Stimulated activated CD8-positive, alpha-beta memory T cell treated with anti-CD3 and anti-CD28 coated beads, Interleukin-7, amount 100 ng/mL, for 4 hours (primary cell): ENCODE measurements at regions not wholly inside any gene's neighbourhood (a gene's known extent, or its start where the extent isn't known, plus 50 kb on each side); places are given as distances from the start of the nearest gene placed in this dataset.

Experiments used
- DNase-seq, 2 donors: peaks; one replicate each; pipeline ENCODE4 v3.0.0-alpha.2; 2020; ENCODE audit warnings: low read depth in 2 of 2

DNA sequence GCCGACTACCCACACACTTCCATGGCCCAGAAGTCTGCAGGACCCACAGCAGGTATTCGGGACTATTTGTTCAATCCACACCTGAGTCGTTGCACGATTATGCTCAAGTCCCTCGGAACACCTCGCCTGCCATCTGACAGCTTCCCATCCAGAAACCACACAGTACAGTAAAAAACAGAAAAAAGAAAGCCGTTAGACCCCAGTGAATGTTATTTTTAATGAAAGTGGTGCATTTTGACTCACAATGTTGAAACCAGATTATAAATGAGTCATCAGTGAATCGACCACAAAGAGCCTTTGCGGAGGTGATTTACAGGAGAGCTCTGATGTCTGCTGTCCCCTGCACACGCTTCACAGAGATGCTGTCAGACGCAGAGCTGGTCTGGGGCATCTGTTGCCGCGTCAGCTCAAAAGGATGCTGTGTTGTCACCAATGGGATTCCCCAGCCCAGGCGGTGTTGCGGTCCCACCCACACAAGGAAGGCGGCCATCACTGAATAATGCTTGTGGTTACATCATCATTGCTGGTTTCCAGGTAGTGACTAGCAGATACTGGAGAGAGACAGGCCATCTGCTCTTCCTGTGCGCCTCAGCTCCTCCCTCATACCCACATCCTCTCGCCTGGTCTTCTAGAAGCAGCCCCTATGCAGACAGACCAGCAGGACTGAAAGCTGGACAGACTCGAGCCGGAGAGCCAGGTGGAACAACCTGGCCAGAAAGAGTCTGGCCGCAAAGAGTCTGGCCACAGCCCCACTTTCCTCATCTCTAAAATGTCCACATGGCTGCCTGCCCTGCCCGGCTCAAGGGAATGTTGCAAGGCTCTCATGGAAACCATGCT lies 116.8 kb downstream of the TOMM20 start:
- DNase-seq: peak; percentile 93 to 97

DNA sequence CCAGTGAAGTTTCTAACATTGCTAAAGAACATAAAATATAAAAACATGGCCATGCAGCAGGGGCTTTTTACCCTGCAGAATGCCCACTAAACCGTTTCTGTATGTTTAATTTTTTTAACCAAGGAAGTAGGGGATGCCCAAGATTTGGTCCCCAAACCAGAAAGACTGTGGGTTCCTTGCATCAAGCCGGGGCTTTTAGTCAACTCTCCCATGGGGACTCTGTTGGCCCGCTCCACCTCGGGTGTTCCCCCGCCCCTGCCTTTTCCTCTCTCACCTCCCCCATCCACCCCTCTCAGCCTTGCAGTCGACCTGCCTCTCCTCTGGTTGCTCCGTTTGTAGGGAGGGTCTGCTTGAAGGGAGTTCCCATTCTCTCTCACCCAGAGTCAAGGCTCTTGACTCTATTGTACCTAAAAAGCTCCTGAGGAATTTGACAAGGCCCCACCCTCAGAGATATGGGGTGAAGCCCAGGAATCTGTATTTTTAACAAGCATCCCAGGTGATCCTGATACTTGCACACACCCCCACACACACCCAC lies 117.5 kb downstream of the TOMM20 start:
- peak; percentile 53 to 62 for DNase-seq

DNA sequence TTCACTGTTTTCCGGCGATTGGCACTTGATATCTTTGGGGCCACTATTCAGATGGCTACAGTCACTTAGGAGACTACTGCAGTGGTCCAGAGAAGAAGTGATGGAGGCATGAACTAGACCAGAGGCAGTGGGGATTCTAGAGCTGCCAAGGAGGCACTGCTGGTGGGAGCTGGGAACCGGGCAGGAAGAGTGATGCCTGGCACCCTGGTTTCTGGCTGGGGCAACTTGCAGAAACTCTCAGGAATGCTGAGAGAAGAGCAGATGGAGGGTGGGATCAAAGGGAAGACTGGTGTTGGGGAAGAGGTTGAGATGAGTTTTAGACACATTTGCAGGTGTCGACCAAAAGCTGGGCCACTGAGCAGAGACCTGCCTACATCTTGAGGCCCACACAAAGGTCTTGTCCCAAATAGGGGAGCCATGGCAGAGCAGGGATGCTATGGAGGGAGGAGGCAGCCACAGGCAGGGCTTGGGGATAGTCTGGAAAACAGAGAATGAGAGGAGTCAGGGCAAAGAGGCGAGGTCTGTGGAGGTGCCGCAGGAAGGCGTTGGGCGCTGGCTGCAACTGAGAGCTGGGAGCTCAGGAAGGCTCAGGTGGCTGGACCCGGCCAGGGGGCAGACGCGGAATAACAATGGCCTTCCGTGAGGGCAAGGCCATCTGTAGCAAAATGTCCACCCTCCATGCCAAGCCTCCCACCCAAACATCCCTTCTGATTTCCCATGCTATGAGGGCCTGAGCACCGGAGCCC lies 118.9 kb downstream of the TOMM20 start:
- DNase-seq: no peak

DNA sequence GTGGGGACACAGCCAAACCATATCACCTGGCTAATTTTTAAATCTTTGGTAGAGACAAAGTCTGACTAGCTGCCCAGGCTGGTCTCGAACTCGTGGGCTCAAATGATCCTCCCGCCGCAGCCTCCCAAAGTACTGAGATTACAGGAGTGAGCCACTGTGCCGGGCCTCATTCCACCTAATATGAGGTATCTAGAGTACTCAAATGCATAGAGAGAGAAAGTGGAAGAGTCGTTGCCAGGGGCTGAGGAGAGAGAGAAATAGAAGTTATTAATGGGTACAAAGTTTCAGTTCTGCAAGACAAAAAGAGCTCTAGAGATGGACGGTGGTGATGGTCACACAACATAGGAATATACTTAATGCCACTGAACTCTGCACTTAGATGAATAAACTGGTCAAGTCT lies 119.6 kb downstream of the TOMM20 start:
- DNase-seq: no peak

DNA sequence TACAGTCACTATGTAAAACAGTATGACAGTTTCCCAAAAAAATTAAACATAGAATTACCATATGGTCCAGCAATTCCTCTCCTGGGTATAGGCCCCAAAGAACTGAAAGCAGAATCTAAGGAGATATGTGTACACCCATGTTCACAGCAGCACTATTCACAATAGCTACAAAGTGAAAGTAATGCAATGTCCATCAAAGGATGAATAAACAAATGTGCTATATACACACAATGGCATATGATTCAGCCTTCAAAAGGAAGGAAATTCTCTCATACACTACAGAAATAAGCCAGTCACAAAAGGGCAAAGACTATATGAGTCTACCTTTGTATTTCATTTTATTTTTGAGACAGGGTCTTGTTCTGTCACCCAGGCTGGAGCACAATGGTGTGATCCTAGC lies 120.4 kb downstream of the TOMM20 start:
- no peak for DNase-seq

DNA sequence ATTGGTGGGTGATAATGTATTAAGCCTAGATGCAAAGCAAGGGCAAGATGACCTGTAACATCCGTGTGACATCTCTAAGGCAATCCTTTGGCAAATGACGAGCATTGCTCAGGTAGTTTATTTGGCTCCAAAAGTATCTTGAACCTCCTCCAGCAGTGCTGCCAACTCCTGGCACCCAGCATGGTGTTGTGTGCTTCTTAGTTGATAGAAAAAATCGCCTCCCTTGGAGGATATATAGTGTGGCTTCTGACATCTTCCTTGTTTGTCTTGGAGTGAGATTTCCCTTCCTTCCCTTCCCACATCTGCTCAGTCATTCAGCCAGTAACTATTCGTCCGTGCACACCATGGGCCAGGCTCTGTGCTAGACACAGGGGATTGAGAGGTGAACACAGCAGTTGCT lies 121.8 kb downstream of the TOMM20 start:
- DNase-seq: no peak

DNA sequence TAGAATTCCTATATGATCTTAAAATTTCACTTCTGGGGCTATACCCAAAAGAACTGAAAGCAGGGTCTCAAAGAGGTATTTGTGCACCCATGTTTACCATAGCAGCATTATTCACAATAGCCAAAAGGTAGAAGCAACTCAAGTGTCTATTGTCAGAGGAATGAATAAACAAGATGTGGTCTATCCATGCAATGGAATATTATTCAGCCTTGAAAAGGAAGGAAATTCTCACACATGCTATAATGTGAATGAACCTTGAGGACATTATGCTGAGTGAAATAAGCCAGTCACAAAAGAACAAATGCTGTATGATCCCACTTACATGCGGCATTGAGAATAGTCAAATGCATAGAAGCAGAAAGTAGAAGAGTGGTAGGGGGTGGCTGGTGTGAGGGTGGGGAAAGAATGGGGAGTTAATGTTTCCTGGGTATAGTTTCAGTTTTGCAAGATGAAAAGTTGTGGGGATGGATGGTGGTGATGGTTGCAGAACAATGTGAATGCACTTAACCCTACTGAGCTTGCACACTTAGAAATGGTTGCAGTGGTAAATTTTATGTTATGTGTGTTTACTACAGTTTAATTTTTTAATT lies 122.4 kb downstream of the TOMM20 start:
- DNase-seq: no peak

DNA sequence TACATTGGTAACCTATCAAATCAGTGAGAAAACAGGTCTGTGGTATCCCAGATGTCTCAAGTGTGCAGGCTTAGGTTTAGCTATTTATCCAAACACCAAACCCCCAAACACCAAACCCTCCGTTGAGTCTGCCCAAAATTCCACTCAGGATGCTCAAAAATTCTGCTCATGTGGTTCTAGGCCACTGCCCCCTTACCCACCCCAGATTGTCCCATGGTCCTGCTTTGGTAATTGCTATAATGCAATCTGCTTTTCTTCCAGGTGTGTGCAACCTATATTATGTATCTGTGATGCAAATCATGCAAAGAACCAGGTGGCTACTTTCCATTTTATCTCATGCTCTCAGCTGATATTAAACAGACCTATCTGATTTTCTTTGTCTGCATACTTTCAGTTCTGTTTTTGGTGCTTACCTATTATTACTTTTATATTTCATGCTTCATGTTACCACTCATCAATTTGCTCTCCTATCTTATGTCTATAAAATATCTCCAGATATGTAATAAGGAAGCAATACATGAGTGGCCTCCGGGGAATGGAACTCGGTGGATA lies 123.7 kb downstream of the TOMM20 start:
- no peak for DNase-seq

DNA sequence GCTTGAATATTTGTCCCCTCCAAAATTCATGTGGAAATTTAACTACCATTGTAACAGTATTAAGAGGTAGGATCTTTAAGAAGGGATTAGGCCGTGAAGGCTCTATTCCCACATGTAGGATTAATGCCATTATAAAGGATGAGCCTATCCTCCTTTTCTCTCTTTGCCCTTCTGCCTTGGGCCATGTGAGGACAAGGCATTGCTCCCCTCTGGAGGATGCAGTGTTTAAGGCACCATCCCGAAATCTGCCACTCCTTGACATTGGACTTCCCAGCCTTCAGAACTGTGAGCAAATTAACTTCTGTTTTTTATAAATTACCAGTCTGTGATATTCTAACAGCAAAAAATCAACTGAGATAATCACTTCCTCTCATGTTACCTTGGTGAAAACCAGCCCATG lies 124.4 kb downstream of the TOMM20 start:
- no peak for DNase-seq

DNA sequence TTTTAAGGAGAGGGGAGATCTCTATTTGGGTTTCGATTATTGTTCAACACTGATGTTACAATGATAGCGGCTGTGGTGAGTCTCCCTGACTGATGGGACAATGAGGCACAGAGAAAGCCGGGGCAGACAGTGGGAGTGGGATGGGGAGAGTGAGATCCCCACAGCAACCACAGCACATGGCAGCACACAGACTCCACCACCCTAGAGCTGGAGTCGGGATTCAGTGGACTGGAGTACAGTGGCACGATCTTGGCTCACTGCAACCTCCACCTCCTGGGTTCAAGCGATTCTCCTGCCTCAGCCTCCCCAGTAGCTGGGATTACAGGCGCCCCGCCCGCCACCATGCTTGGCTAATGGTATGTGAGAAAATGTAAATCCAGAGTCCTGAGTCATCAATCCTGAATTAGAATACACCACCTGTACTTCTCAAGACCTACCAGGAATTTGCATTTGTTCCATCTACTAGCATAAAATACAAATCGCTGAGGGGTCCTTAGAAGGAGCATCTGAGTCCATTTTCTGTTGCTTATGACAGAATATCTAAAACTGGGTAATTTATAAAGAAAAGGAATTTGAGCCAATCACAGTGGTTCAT lies 125.8 kb downstream of the TOMM20 start:
- DNase-seq: no peak

DNA sequence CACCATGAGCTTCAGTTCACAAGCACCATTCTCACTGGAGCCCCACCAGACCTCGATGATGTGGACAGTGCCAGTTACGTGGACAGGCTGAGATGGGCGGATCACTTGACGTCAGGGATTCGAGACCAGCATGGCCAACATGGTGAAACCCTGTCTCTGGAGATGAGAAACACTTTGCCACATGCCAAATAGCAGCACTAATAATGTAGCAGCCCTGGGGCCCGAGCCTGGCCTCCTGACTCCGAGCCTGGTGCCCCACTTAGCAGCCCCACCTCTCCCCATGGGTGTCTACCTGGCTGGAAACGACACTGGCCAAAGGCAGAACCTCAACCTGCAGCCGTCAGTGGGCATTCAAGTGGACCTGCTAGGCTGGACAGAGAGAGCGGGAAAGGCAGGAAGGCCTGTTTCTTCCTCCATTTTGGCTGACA lies 129.1 kb downstream of the TOMM20 start:
- DNase-seq: no peak

DNA sequence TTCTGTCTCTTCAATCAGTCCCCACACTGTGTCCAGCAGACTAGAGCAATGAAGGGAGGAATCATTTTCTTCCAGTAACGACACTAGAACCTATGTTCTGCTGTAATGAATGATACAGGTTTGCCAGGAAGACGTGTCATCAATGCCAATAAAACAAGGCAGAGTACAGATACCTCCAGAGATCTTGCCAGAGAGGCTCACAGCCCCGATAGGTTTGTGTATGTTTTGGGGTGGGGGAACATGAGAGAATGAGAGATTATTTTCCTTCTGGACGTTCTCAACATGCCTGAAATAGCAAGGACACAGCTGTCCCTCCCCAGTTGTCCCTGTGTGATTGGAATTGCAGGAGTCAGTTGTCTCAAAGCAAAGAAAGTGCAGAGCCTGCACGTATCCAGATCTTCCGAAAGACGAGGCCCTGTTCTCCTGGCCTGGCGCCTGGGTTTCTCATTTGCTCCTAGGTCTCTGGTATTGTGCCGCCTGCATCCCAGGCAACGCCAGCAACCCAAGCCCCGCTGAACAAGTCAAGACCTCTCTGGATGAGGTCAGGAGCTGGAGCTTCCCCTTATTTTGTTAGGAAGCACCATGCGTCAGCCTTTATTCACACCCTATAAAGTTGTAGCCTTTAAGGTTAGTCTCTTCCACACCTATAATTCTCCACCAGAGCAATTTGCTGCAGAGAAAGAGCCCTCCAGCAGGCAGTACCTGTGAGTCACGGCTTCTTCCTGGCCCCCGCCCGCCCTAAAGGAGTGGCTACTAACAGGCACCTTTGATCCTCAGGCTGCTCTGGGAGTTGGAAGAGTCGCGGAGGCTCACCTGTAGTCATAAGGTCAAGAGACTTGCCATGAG lies 130.5 kb downstream of the TOMM20 start:
- DNase-seq: no peak

DNA sequence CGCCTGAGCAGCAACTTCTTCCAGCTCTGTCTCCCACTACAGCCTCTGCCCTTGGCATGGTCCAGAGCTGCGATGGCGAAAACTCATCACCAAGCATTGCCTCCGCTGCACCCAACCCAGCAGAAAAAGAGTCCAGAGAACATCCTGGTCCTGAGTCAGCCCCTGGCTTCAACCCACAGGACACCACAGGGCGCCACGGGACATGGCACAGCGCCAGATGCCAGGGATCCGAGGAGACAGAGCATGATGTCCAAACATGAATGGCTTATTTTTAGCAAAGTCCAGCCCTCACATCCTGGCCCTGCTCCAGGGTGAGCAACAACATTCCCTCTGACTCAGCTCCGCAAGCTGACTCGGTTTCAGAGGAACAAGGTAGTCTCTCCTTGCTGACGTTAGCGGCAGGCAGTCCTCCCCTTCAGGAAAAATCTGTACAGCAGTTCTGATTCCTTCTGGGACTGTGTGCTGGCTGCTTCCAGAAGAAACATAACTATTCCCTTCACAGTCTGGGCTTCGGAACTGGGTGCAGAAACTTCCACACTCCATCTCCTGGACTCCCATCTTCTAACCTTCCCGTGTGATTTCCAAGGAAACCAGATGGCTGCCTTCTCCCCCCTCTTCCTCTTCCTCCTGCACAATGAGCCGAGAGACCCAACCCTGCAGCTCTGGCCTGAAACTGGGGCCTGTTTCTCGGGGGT lies 131.3 kb downstream of the TOMM20 start:
- no peak for DNase-seq

DNA sequence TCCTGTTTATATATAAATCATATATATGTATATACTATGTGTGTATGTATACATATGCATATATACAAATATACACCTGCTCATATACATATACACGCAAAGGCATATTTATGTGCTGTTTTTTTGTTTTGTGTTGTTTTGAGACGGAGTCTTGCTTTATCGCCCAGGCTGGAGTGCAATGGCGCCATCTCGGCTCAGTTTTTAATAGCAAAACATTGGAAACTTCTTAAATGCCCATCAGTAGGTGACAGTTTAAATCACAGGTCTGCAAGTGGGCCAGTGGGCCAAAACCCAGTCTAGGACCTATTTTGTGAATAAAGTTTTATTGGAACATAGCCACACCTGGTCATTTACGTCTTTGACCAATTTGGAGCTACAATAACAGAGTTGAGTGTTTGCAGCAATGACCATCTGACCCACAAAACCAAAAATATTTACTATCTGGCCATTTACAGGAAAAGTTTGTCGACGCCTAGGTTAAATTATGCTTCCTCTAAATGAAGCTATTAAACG lies 132.3 kb downstream of the TOMM20 start:
- DNase-seq: no peak

DNA sequence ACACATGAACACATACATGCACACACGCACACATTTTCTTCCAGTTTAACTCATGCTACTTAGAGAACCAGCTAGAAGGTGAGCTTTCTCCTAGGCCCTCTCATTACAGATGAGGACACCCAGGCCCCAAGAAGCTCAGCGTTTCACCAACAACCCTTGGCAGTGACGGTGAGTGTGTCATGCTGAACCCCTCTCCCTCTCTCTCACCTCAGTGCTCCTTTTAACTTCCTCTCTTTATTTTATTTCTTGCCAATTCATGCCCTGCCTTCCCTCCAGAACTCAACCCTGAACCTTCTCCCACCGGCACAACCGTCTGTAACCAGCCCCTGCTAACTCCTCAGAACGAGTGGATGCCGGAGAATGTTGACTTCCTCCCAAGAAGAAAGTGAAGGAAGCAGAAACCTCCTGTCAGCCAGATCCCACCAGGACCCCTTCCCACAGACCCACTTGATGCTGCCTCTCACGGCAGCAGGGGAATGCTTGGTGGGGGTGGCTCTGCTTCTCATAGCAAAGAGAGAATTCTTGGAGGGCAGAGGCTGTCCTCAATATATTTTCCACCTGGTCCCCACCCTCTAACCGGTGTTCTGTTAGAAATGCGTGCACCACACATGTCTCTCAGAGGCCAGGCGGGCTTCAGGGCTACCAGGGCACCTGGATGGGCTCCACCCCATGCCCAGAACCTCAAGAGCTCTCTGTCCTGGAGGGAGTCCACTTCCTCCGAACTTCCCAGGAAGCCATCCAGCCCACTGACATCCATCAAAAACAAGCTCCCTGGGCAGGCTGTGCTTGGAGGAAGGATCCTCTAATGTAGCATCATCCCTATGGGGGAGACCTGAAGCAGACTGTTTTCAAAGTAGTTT lies 134.0 kb downstream of the TOMM20 start:
- DNase-seq: no peak

DNA sequence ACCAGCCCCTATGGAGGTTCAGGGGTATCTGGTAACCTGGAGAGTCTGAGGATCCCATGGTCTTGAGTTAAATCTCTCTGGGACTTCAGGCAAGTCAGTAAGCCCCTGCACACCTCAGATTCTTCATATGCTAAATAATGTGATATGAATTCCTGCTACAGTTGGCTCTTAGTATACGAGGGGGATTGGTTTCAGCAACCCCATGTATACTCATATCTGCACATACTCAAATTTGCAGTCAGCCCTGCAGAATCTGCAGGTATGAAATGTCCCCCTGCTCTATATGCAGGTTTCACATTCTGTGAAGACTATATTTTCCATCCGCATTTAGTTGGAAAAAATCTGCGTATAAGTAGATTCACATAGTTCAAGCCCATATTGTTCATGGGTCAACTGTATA lies 136.6 kb downstream of the TOMM20 start:
- no peak for DNase-seq

DNA sequence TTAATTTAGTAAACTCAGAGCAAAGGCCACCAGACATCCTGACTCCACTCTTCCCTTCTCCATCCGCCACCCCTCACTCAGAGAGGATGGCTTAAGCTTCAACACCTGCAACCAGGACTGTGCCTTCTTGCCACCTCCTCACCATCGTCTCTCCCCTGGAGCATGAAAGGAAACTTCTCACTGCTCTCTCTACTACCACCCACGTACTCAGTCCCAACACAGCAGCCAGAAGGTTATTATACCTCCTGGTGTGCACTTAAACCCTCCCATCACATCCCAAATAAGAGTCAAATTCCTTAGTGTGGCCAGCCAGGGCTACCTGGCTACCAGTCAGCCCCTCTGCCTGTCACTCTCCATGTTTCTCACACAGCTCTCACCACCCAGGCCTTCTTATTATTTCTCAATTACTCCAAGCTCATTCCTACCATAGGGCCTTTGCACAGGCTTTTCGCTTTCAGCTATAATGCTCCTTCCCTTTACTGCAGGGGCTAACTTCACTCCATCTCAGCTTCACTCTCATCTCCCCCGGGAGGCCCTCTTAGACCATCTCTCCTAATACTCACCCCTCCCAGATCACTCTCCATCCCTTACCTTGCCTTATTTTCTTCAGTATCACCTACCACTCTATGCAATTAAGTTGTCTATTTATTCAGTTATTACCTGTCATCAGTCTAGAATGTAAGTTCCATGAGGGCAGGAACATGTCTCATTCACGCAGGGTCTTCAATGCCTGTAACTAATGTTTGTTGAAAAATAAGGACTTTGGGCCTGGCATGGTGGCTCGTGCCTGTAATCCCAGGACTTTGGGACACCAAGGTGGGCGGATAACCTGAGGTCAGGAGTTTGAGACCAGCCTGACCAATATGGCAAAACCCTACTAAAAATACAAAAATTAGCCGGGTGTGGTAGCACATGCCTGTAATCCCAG lies 137.5 kb downstream of the TOMM20 start:
- DNase-seq: no peak

DNA sequence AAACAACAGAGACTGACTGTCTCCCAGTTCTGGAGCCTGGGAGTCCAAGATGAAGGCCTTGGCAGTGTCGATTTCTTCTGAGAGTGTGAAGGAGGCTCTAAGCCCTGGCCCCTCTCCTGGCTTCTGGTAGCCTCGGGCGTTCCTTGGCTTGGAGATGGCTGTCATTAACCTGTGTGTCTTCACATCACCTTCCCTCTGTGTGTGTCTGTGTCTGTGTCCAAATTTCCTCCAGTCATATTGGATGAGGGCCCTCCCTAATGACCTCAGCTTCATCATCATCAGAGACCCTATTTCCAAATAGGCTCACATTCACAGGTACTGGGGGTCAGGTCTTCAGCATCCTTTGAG lies 138.3 kb downstream of the TOMM20 start:
- DNase-seq: no peak
